Myocyte (in vitro differentiated cells): ENCODE measurements at regions not wholly inside any gene's neighbourhood (a gene's known extent, or its start where the extent isn't known, plus 50 kb on each side); places are given as distances from the start of the nearest gene placed in this dataset.

ENCODE experiments used
- DNase-seq: peaks from one replicate; pipeline ENCODE4 v3.0.0-alpha.2; 2012; ENCODE audit warnings: low read depth

DNA sequence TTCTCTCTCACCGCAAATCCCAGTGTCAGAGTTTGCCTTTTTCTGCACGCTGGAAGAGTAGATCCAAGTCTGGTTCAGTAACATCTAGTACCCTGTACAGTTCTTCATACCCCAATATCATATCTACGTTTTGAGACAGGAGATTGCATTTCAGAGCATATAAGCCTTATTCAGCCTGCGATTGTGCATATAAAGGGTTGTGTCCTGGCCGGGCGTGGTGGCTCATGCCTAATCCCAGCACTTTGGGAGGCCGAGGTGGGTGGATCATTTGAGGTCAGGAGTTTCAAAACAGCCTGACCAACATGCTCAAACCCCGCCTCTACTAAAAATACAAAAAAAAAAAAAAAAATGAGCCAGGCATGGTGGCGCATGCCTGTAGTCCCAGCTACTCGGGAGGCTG is 104.9 kb downstream of the MTNR1B start:
- DNase-seq: no peak

DNA sequence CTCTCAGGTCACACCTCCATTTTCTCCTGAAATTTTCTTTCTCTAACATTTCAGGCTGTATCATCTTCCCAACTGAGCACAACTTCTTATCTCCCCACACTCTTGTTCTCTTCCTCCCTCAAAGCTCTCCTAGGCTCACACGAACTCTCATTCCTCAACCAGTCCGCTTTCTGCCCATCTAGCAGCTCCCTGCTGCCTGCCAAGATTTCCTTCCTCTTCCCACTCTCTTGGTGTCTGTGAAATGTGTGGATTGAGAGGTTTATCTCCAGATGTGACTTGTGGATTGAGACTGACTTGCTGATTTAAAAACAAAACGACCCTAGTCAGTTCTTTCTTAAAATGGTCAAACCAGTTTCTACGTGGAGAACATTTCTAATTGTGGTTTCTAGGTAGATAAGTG is 106.3 kb downstream of the MTNR1B start:
- no peak for DNase-seq

DNA sequence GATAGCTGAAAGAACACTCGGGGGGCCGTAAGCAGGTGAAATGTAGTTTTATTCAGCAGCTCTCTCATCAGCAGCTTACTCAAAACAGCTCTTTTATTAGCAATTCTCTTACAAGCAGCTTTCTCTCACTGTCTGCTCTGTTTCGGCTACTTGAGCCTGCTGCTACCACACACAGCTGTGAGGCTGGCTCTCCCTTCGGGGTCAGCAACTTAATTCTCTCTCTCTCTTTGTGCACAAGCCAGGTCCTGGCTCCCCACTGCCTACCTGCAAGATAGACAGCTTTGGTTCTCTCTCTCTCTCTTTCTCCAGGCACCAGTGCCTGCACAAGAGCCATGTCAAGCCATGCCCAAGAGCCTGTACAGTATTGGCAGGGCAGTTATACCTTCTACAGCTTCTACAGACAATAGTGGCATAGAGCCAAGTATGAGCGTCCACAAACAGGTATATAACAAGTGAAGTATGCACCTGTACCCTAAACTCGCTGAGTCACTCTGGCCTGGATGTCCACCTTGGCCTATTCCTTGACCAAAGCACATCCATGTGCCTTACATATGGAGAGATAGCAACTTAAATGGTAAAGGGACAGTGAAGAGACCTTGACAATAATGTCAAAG is 110.8 kb downstream of the MTNR1B start:
- no peak for DNase-seq

DNA sequence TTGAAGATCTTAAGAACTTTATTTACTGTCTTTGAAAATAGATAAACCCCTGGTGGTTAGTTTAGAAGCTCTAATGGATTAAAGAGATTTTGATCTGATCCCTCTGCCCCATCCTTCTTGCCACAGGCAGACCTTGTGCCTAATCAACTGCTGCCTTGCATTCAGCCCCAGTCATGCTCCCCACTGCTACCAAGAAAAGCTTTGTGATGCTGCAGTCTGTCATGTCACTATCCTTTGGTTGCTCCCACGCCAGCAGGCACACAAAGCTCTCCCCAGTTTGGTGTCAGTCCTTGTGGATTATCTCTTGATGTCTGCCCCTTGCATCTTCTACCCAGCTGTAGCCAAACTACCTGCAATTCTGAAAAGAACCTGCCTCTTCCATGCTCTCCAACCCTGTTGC is 112.2 kb downstream of the MTNR1B start:
- DNase-seq: no peak

DNA sequence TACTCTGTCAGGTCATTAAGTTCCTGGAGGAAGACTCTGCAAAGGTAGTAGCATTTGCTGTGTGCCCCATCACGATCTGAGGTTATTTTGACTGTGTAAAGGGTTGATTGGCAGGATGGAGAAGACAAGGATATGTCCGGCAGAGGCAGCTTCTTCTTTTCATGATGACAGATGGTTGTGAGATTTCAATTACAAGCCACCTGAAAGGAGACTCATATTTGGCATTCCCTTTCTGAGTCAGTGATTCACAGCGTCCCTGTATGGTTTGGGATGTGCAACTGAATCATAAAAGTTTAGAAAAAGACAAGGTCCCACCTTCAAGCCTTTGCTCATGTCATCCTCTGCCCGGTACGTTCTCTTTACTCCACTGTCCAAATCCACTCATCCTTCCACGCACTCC is 113.4 kb downstream of the MTNR1B start:
- DNase-seq: no peak

DNA sequence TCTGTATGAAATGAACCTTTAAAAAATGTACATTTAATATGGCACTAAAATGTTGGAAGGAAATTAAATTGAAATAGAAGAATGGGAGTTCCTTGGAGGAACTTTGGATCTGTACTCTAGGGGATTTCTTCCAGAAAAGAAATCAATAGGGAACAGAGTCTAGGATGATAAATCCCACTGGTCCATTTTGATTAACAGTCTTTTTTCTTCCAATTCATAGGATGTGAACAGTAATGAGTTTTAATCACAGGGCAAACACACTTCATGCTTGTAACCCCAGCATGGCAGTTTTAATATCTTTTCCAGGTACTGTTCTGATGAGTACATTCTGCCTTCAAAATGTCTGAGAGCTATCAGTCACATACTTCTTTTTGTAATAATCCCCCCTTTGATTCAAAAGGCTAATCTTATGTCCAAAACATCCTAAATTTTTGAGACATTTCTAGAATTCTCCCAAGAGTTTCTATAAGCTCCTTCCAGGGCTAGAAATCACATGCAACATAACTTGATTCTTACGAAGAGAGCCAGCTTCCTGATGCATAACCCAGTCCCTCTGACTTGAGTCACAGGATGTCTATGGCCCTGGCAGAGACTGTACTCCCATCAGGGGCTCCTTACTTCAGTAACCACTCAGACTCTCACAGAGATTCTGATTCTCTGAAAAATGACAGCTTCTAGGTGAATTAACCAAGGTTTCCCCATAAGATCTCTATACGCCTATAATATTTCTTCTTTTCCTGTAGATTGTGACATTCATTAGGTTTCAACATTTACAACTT is 112.9 kb downstream of the SLC36A4 start:
- no peak for DNase-seq

DNA sequence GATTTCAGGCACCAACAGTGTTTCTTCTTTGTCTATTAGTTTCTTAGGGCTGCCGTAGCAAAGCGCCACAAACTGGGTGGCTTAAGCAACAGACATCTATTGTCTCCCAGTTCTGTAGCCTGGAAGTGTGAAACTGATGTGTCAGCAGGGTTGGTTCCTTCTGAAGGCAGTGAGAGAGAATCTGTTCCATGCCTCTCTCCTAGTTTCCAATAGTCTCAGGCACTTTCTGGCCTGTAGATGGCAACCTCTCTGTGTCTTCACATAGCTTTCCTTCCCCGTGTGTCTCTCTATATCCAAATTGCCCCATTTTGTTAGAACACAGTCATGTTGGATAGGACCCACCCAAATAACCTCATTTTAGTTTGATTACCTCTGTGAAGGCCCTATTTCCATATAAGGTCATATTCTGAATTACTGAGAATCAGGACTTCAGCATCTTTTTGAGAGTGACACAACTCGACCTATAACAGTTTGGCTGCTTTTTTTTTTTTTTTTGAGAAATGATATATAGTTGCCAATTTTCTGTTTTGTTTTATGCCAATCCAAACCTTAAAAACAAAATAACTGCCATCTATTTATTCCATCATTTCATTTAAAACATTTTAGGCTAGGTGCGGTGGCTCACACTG is 108.2 kb downstream of the SLC36A4 start:
- peak; percentile 28 for DNase-seq
